Activated T-cell treated with anti-CD3 and anti-CD28 coated beads, Interleukin-2, amount 50 U/mL, for 24 hours (primary cell): ENCODE measurements at regions not wholly inside any gene's neighbourhood (a gene's known extent, or its start where the extent isn't known, plus 50 kb on each side); places are given as distances from the start of the nearest gene placed in this dataset.
"Not testable (repeated sequence)": the region's sequence is repeated elsewhere in the genome, so short reads cannot be mapped to it uniquely, and the experiment has no call there.

Experiments used
- DNase-seq: peaks from one replicate; pipeline ENCODE4 v3.0.0-alpha.2; 2020
- H3K27ac Mint-ChIP-seq: 2 replicates; pipeline ENCODE4 v1.8.0; 2020; ENCODE audit warnings: mild to moderate bottlenecking, mixed read lengths
- H3K27me3 Mint-ChIP-seq: 2 replicates; pipeline ENCODE4 v1.8.0; 2020; ENCODE audit warnings: mixed read lengths
- H3K36me3 Mint-ChIP-seq: 2 replicates; pipeline ENCODE4 v1.8.0; 2020; ENCODE audit warnings: low read depth, mixed read lengths
- H3K4me1 Mint-ChIP-seq: 2 replicates; pipeline ENCODE4 v1.8.0; 2020; ENCODE audit warnings: low read depth, mixed read lengths
- H3K4me3 Mint-ChIP-seq: 2 replicates; pipeline ENCODE4 v1.8.0; 2020; ENCODE audit warnings: mild to moderate bottlenecking, moderate library complexity, mixed read lengths
- H3K9me3 Mint-ChIP-seq: 2 replicates; pipeline ENCODE4 v1.8.0; 2020; ENCODE audit warnings: mixed read lengths

DNA sequence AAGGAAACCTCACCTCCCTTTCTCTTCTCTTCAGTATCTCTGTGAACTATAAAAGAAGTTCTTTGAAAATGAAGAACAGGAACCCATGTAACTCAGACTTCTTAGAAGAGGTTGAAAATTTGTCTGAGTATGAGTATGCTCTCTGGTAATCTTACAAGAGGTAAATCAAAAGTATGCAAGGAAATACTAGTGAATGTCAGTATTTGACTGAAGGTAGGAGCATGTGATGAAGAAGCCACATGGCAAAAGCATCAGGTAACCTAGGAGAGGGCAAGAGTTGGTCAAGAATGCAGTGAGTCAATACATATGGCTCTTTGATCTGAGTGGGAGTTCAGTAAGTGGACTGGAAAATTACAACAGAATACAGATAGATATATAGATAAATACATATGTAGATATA is 133.0 kb upstream of the NECTIN3 start:
- Mint-ChIP-seq H3K27me3 (peaks cover 25% of the 10 kb centered on the region), H3K4me1 (no peaks in the 10 kb centered on the region), H3K36me3 (no peaks in the 10 kb centered on the region), H3K4me3 (no peak overlapping the region), H3K27ac (no peak overlapping the region), H3K9me3 (peaks cover 4% of the 10 kb centered on the region)
- DNase-seq: no peak

GRCh38 chr3:110940055-110940454 is 131.6 kb upstream of the NECTIN3 start:
- Mint-ChIP-seq H3K4me3 (no peak overlapping the region), H3K9me3 (peaks cover 8% of the 10 kb centered on the region), H3K27me3 (peaks cover 21% of the 10 kb centered on the region), H3K36me3 (no peaks in the 10 kb centered on the region), H3K4me1 (no peaks in the 10 kb centered on the region), H3K27ac (no peak overlapping the region)
- DNase-seq: no peak

- no peaks in the 10 kb centered on the region for H3K4me1 Mint-ChIP-seq
- H3K4me3 Mint-ChIP-seq: no peak overlapping the region
- no peak overlapping the region for H3K27ac Mint-ChIP-seq
- peaks cover 5% of the 10 kb centered on the region for H3K36me3 Mint-ChIP-seq
- peaks cover 30% of the 10 kb centered on the region for H3K9me3 Mint-ChIP-seq
- peaks cover 8% of the 10 kb centered on the region for H3K27me3 Mint-ChIP-seq
- no peak for DNase-seq
Observed at GRCh38 chr3:110944782-110945181, 126.8 kb upstream of the NECTIN3 start.

GRCh38 chr3:110946810-110947209 is 124.8 kb upstream of the NECTIN3 start:
- peaks cover 6% of the 10 kb centered on the region for H3K36me3 Mint-ChIP-seq
- no peak overlapping the region for H3K27ac Mint-ChIP-seq
- DNase-seq: no peak
- H3K4me1 Mint-ChIP-seq: no peaks in the 10 kb centered on the region
- H3K27me3 Mint-ChIP-seq: peaks cover under 1% of the 10 kb centered on the region
- no peak overlapping the region for H3K4me3 Mint-ChIP-seq
- peaks cover 39% of the 10 kb centered on the region for H3K9me3 Mint-ChIP-seq

GRCh38 chr3:110949194-110949593 is 122.4 kb upstream of the NECTIN3 start:
- not testable (repeated sequence) for H3K4me1 Mint-ChIP-seq, H3K4me3 Mint-ChIP-seq, H3K36me3 Mint-ChIP-seq, H3K27me3 Mint-ChIP-seq, H3K27ac Mint-ChIP-seq, DNase-seq
- H3K9me3 Mint-ChIP-seq: peaks cover 42% of the 10 kb centered on the region

GRCh38 chr3:110955301-110955880 is 116.2 kb upstream of the NECTIN3 start:
- Mint-ChIP-seq H3K9me3 (peaks cover 10% of the 10 kb centered on the region), H3K27me3 (peaks cover 2% of the 10 kb centered on the region), H3K4me3 (no peak overlapping the region), H3K36me3 (no peaks in the 10 kb centered on the region), H3K27ac (no peak overlapping the region), H3K4me1 (no peaks in the 10 kb centered on the region)
- no peak for DNase-seq

DNA sequence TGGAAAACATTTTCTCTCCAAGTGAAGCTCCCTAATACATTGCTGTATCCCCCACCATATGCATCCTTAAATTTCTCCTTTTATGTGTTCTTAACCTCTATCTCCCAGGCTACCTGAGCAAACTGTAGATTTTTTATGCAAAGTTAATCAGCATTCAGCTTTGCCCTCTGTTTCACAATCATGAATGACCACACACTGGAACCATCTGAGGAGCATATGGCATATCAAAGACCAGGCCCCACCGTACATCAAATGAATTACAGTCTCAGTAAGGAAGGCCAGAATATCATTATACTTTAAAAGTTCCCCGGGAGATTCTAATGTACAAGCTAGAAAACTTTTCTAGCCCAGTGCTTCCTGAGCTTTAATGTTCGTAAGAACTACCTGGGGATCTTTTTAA is 115.5 kb upstream of the NECTIN3 start:
- no peak overlapping the region for H3K27ac Mint-ChIP-seq
- peaks cover 2% of the 10 kb centered on the region for H3K27me3 Mint-ChIP-seq
- no peaks in the 10 kb centered on the region for H3K36me3 Mint-ChIP-seq
- peaks cover 5% of the 10 kb centered on the region for H3K9me3 Mint-ChIP-seq
- no peak for DNase-seq
- H3K4me1 Mint-ChIP-seq: no peaks in the 10 kb centered on the region
- H3K4me3 Mint-ChIP-seq: no peak overlapping the region

- DNase-seq: no peak
- no peaks in the 10 kb centered on the region for H3K4me1 Mint-ChIP-seq
- H3K9me3 Mint-ChIP-seq: peaks cover 5% of the 10 kb centered on the region
- H3K27me3 Mint-ChIP-seq: peaks cover 2% of the 10 kb centered on the region
- H3K4me3 Mint-ChIP-seq: no peak overlapping the region
- no peaks in the 10 kb centered on the region for H3K36me3 Mint-ChIP-seq
- H3K27ac Mint-ChIP-seq: no peak overlapping the region
Observed at GRCh38 chr3:110957247-110958025, 114.2 kb upstream of the NECTIN3 start.

- peaks cover 2% of the 10 kb centered on the region for H3K27me3 Mint-ChIP-seq
- H3K27ac Mint-ChIP-seq: no peak overlapping the region
- DNase-seq: no peak
- H3K36me3 Mint-ChIP-seq: no peaks in the 10 kb centered on the region
- no peaks in the 10 kb centered on the region for H3K4me1 Mint-ChIP-seq
- H3K9me3 Mint-ChIP-seq: no peaks in the 10 kb centered on the region
- no peak overlapping the region for H3K4me3 Mint-ChIP-seq
Observed at GRCh38 chr3:110958313-110959147, 113.1 kb upstream of the NECTIN3 start.

GRCh38 chr3:110965976-110966375 is 105.6 kb upstream of the NECTIN3 start:
- H3K4me1 Mint-ChIP-seq: no peaks in the 10 kb centered on the region
- peaks cover 5% of the 10 kb centered on the region for H3K27me3 Mint-ChIP-seq
- no peak overlapping the region for H3K27ac Mint-ChIP-seq
- no peak overlapping the region for H3K4me3 Mint-ChIP-seq
- H3K9me3 Mint-ChIP-seq: peaks cover 10% of the 10 kb centered on the region
- DNase-seq: no peak
- no peaks in the 10 kb centered on the region for H3K36me3 Mint-ChIP-seq

DNA sequence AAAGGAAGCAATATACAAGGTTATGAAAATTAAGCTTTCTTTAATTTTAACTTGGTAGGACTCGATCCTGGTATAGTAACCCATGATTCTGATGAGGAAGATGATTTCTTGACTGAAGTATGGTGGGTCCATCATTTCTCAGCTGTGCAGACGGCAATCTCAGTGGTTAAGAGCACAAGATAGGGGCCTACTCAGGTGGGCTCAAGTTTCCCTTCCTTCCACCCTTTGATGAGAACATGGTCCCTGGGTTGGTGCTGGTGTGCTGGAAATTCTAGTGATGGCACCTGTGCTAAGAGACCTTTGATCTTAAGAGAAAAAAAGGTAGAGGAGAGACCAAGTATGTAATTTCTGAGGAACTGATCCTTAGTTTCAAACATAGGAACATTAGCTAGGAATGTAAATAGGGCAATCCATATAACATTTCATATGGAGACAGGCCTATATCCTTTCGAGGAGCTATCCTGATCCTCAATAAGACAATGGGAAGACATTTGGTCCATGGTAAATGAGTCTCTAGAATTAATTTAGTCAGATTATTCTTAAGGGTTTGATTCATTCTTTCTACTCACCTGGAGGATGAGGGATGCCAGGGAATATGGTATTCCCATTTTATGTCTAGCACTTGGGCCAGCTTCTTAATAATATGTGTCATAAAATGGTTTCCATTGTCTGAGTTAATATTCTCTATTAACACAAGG is 104.5 kb upstream of the NECTIN3 start:
- Mint-ChIP-seq H3K36me3 (no peaks in the 10 kb centered on the region), H3K27ac (no peak overlapping the region), H3K4me1 (no peaks in the 10 kb centered on the region), H3K9me3 (peaks cover 10% of the 10 kb centered on the region), H3K27me3 (peaks cover 5% of the 10 kb centered on the region), H3K4me3 (no peak overlapping the region)
- DNase-seq: no peak

DNA sequence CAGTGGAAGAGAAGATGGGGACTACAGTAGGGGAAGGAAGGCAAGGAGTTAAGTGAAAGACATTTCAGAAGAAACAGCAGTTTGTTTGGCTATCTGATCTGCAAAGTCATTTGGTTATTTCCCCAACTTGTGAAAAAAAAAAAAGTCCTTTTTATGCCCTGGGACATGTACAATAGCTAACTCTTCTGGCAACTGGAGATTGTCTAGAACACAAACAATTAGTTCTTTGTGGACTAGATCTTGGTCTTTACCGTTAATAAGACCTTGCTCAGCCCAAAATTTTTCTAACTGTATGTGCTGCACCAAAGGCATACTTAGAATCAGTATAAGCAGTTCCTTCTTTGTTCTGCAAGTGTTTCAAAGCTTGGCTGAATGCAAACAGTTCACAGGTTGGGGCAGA is 103.5 kb upstream of the NECTIN3 start:
- Mint-ChIP-seq H3K4me1 (peaks cover under 1% of the 10 kb centered on the region), H3K9me3 (peaks cover 10% of the 10 kb centered on the region), H3K4me3 (no peak overlapping the region), H3K36me3 (no peaks in the 10 kb centered on the region), H3K27me3 (peaks cover 5% of the 10 kb centered on the region), H3K27ac (no peak overlapping the region)
- DNase-seq: no peak

DNA sequence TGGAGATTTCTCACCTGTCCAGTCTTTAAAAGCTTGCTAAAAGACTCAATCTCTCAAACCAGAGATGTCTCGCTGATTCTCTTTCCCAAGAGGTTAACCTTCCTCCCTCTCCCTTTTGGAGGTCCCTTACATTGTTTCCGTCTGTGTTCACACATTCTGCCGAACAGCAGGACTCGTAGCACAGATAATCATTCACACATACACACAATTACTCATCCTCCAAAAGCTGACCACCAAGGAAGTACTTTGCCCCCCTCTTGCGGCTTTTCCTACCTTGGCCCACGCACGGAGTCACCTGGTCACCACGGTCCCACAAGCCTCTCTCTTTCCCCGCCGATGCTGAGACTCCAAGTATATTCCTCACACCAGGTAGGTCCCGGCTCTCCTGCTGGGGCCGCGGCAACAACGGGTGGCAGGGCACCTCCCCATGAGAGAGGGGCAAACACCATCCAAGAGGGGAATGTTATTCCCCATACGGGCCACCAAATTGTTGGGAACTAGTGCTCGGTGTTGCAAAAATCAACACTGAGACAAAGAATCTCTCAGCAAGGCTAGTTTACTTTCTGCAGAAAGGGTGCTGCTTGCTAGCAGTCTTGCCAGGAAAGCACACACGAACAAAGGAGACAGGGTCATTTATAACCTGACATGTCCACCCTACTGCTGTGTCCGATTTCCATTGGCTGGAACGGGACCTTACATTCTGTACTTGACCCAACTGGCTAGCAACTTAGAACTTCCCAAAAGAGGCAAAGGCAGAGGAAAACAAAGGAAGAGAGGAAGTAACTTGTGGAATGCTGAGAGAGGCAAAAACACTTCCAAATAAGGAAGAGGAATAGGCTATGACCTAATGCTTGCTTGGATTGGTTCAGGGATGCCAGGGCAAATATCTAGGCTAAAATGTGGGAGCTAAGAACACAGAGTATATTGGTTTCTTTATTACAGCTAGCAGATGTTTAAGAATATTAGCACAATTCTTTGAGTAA is 102.1 kb upstream of the NECTIN3 start:
- Mint-ChIP-seq H3K4me1 (peaks cover 4% of the 10 kb centered on the region), H3K9me3 (peaks cover 8% of the 10 kb centered on the region), H3K27ac (no peak overlapping the region), H3K4me3 (no peak overlapping the region), H3K36me3 (no peaks in the 10 kb centered on the region), H3K27me3 (peaks cover 5% of the 10 kb centered on the region)
- DNase-seq: no peak
